IPS DF 6.9 (cell line): ENCODE measurements at regions not wholly inside any gene's neighbourhood (a gene's known extent, or its start where the extent isn't known, plus 50 kb on each side); places are given as distances from the start of the nearest gene placed in this dataset.

Experiments used
- DNase-seq: peaks from one replicate; pipeline ENCODE4 v3.0.0-alpha.2; 2013; ENCODE audit warnings: low read depth, low spot score
- H3K27ac ChIP-seq: one replicate; pipeline ENCODE4 v1.5.1; 2013; ENCODE audit warnings: low read length, control low read depth
- H3K27me3 ChIP-seq: 2 replicates; pipeline ENCODE4 v1.6.1; 2013; ENCODE audit warnings: mild to moderate bottlenecking, low read length; ENCODE audit not compliant: control insufficient read depth, insufficient read depth
- H3K36me3 ChIP-seq: 2 replicates; pipeline ENCODE4 v1.6.1; 2013; ENCODE audit warnings: low read length; ENCODE audit not compliant: control insufficient read depth, insufficient read depth
- H3K4me1 ChIP-seq: 2 replicates; pipeline ENCODE4 v1.6.1; 2013; ENCODE audit warnings: low read length; ENCODE audit not compliant: control insufficient read depth, insufficient read depth
- H3K4me3 ChIP-seq: 2 replicates; pipeline ENCODE4 v1.5.1; 2013; ENCODE audit warnings: mild to moderate bottlenecking, low read length
- H3K9me3 ChIP-seq: 2 replicates; pipeline ENCODE4 v1.6.1; 2013; ENCODE audit warnings: low read length, inconsistent platforms; ENCODE audit not compliant: control insufficient read depth, insufficient read depth
- WGBS: extraction: QIAGEN DNeasy Blood & Tissue Kit; methylation state at CpG from one replicate; pipeline ENCODE4 v1.1.7; 2013; ENCODE audit warnings: mixed read lengths, missing lambda C conversion rate; ENCODE audit not compliant: insufficient read length, insufficient coverage; 5-methylcytosine and 5-hydroxymethylcytosine counted together

GRCh38 chr6:8995156-8995555, 559.8 kb upstream of the SLC35B3 start:
- no CpG with 5 or more reads among the region's 1 CpG for WGBS
- Histone ChIP-seq H3K4me1 (no peaks in the 10 kb centered on the region), H3K4me3 (no peak overlapping the region), H3K9me3 (no peaks in the 10 kb centered on the region), H3K27me3 (no peaks in the 10 kb centered on the region), H3K36me3 (no peaks in the 10 kb centered on the region), H3K27ac (no peak overlapping the region)
- DNase-seq = no peak

DNA sequence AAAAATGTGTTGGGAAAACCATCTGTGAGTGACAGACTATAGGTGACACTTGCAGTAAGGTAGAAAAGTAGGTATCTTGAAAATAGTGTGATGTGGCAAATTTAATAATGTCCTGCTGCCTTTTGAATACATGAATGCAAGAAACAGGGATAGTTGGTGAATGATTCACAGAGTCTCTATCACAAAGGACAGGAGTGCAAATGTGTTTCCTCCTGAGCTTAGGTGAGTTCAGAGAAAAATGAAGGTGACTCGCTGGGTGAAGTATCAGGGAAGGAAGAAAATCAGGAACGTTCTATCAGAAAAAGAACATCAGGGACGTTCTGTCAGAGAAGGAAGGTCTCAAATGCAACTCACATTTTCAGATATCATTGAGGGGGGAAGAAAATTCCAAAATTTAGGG, 557.8 kb upstream of the SLC35B3 start:
- DNase-seq = no peak

GRCh38 chr6:8991844-8992243, 556.5 kb upstream of the SLC35B3 start:
- no peak for DNase-seq
- no CpG with 5 or more reads among the region's 3 CpGs for WGBS
- H3K36me3 ChIP-seq = no peaks in the 10 kb centered on the region
- H3K4me1 ChIP-seq = no peaks in the 10 kb centered on the region
- no peak overlapping the region for H3K4me3 ChIP-seq
- H3K27ac ChIP-seq = no peak overlapping the region
- H3K9me3 ChIP-seq = no peaks in the 10 kb centered on the region
- H3K27me3 ChIP-seq = no peaks in the 10 kb centered on the region

More for the DNA sequence above, 557.8 kb upstream of the SLC35B3 start:
- H3K27me3 ChIP-seq = no peaks in the 10 kb centered on the region
- no peaks in the 10 kb centered on the region for H3K36me3 ChIP-seq
- no CpG with 5 or more reads among the region's 3 CpGs for WGBS
- H3K4me1 ChIP-seq = no peaks in the 10 kb centered on the region
- no peak overlapping the region for H3K4me3 ChIP-seq
- H3K27ac ChIP-seq = no peak overlapping the region
- H3K9me3 ChIP-seq = no peaks in the 10 kb centered on the region

GRCh38 chr6:8990075-8990474, 554.7 kb upstream of the SLC35B3 start:
- no peak overlapping the region for H3K4me3 ChIP-seq
- H3K9me3 ChIP-seq = no peaks in the 10 kb centered on the region
- no peak overlapping the region for H3K27ac ChIP-seq
- no peaks in the 10 kb centered on the region for H3K27me3 ChIP-seq
- WGBS = no CpG with 5 or more reads among the region's 2 CpGs
- no peaks in the 10 kb centered on the region for H3K36me3 ChIP-seq
- no peaks in the 10 kb centered on the region for H3K4me1 ChIP-seq
- no peak for DNase-seq

DNA sequence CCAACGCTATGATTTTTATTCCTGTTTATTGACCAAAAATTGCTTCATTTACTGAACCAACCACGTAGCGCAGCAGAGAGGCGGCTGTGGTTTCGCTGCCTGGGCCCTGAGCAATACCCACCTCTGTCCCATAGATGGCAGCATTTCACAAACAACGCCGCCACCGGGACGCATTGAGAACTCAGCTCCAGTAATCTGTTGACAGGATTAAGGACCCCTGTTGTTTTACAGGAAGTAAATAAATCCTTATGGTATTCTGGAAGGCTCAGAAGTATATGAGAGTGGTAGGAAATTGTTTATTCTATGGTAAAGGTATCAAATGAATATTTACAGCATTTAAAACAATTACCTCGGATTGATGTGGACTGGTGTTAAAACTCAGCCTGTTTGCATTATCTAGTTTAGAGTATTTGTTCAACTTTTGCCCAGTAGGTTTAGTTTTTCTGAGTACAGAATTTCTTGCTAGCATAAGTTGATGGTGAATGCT, 547.9 kb upstream of the SLC35B3 start:
- Histone ChIP-seq H3K4me1 (no peaks in the 10 kb centered on the region), H3K27ac (no peak overlapping the region), H3K9me3 (no peaks in the 10 kb centered on the region), H3K36me3 (no peaks in the 10 kb centered on the region), H3K4me3 (no peak overlapping the region), H3K27me3 (no peaks in the 10 kb centered on the region)
- no CpG with 5 or more reads among the region's 10 CpGs for WGBS
- peak; percentile 47 for DNase-seq

DNA sequence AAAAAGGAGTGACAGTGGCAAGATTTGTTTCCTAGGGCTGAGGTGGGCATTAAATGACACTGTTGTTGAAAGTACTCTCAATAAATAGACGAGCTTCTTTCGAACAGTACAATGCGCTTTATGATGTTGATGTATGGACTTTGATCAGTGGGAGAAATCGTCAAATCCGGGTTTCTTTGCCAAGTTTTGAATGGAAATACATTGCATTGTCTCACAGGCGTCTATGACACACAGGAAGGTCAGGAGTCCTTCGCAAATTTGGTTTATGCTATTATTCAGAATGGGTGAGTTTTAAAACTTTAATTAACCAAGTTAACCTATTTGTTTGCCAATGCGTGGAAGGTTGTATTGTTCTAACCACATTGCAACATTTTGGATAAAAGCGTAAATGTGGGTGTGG, 547.3 kb upstream of the SLC35B3 start:
- H3K27me3 ChIP-seq = no peaks in the 10 kb centered on the region
- no peaks in the 10 kb centered on the region for H3K9me3 ChIP-seq
- H3K4me3 ChIP-seq = no peak overlapping the region
- H3K4me1 ChIP-seq = no peaks in the 10 kb centered on the region
- H3K36me3 ChIP-seq = no peaks in the 10 kb centered on the region
- H3K27ac ChIP-seq = no peak overlapping the region
- WGBS = no CpG with 5 or more reads among the region's 9 CpGs
- no peak for DNase-seq

DNA sequence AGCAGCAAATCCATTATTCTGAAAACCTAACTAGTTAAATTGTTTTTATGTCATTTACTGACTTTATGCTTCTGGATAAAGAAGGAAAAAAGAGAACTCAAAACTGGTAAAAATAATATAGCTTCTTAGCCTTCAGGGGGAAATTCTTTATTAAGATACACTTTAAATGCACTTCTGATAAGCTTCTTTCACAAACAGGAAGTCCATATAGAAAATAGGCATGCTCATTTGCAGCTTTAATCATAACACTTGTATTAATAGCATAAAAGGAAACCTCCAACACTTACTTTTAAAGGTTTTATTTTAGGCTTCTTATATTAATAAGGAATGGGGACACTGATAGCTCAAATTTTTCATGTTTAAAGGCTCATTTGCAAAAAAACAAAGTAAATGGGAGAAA, 538.0 kb upstream of the SLC35B3 start:
- Histone ChIP-seq H3K36me3 (no peaks in the 10 kb centered on the region), H3K27ac (no peak overlapping the region), H3K4me3 (no peak overlapping the region), H3K4me1 (no peaks in the 10 kb centered on the region), H3K9me3 (no peaks in the 10 kb centered on the region), H3K27me3 (no peaks in the 10 kb centered on the region)
- DNase-seq = no peak

- Histone ChIP-seq H3K36me3 (no peaks in the 10 kb centered on the region), H3K27ac (no peak overlapping the region), H3K27me3 (no peaks in the 10 kb centered on the region), H3K4me3 (no peak overlapping the region), H3K4me1 (no peaks in the 10 kb centered on the region), H3K9me3 (no peaks in the 10 kb centered on the region)
- no peak for DNase-seq
These were observed 534.4 kb upstream of the SLC35B3 start for GRCh38 chr6:8969747-8970146.

DNA sequence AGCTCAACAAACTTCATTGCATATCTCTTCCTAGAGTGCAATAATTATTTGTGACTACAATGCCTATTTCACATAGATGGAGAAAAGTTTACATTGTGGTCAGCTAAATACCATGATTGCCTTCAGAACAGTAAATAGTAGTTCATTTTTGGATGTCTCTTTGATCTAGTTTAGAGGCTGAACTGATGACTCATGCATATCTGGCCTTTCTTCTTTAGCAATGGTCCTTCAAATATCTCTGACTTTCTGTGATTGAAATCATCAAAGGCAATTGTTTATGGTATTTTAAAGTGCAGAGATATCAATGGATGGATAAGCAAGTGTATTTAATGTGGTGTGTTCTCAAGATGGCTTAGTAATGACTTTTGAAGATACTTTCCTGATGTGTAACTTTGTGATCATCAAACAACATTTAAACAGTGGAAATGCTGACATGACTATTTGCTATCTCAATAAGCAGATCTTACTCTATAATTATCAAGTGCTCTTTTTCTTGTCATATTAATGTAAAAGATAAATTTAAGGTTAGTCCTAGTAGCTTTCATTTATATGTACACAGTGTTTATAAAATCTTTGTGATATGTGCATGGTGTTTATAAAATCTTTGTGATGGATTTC, 523.7 kb upstream of the SLC35B3 start:
- Histone ChIP-seq H3K27me3 (no peaks in the 10 kb centered on the region), H3K36me3 (no peaks in the 10 kb centered on the region), H3K4me1 (no peaks in the 10 kb centered on the region), H3K9me3 (no peaks in the 10 kb centered on the region), H3K27ac (no peak overlapping the region), H3K4me3 (no peak overlapping the region)
- no peak for DNase-seq

DNA sequence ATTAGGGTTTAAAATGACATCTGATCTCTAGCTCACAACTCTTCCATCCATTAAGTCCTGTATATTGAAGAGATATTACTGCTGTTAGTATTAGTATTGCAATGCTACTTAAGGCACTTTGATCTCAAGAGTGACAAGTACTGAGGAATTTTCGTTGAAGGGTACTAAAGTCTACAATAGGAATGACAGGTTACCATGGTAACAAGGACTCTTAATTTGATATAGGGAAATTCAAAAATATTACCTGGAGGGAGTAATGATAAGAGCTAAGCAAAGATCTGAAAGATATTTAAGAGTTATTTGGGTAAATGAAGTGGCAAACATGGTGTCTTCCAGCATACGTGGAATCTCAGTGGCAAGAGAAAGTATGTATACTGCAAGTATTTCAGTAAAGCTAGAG, 518.0 kb upstream of the SLC35B3 start:
- DNase-seq = no peak
- Histone ChIP-seq H3K27ac (no peak overlapping the region), H3K9me3 (no peaks in the 10 kb centered on the region), H3K27me3 (no peaks in the 10 kb centered on the region), H3K4me1 (no peaks in the 10 kb centered on the region; the same call in 1 of the 2 replicates), H3K36me3 (no peaks in the 10 kb centered on the region), H3K4me3 (no peak overlapping the region)
- no CpG with 5 or more reads among the region's 2 CpGs for WGBS

GRCh38 chr6:8948733-8949132, 513.4 kb upstream of the SLC35B3 start:
- WGBS = no CpG with 5 or more reads among the region's 4 CpGs
- H3K4me1 ChIP-seq = no peaks in the 10 kb centered on the region; the same call in 1 of the 2 replicates
- no peaks in the 10 kb centered on the region for H3K27me3 ChIP-seq
- H3K36me3 ChIP-seq = no peaks in the 10 kb centered on the region
- H3K27ac ChIP-seq = no peak overlapping the region
- H3K9me3 ChIP-seq = no peaks in the 10 kb centered on the region
- DNase-seq = no peak
- H3K4me3 ChIP-seq = no peak overlapping the region
